Fibroblast of pulmonary artery (primary cell): ENCODE measurements at regions not wholly inside any gene's neighbourhood (a gene's known extent, or its start where the extent isn't known, plus 50 kb on each side); places are given as distances from the start of the nearest gene placed in this dataset.

ENCODE experiments used
- DNase-seq: peaks from one replicate; pipeline ENCODE4 v3.0.0-alpha.2; 2010; ENCODE audit warnings: low read depth
- H3K4me3 ChIP-seq: replicated peaks from 2 replicates; pipeline ENCODE4 v1.5.1; 2011; ENCODE audit warnings: low read depth, mild to moderate bottlenecking, control low read depth, low read length, moderate library complexity
- CTCF ChIP-seq: IDR thresholded peaks from 2 replicates; pipeline ENCODE4 v1.5.1; 2011; ENCODE audit warnings: mild to moderate bottlenecking, control low read depth, low read length, inconsistent platforms; ENCODE audit errors: missing control alignments

- DNase-seq: no peak
- no peak for TF ChIP-seq CTCF
- no peak overlapping the region for H3K4me3 ChIP-seq
Measured at GRCh38 chr13:111521030-111521429, 200.6 kb downstream of the TEX29 start.

GRCh38 chr13:111521691-111522229 lies 201.3 kb downstream of the TEX29 start:
- TF ChIP-seq CTCF: no peak
- no peak overlapping the region for H3K4me3 ChIP-seq
- DNase-seq: no peak

GRCh38 chr13:111525320-111526118 lies 205.1 kb downstream of the TEX29 start:
- H3K4me3 ChIP-seq: no peak overlapping the region
- TF ChIP-seq CTCF: no peak
- no peak for DNase-seq

- no peak for DNase-seq
- H3K4me3 ChIP-seq: no peak overlapping the region
- TF ChIP-seq CTCF: no peak
Measured at GRCh38 chr13:111526922-111527321, 206.5 kb downstream of the TEX29 start.

- no peak for DNase-seq
- no peak overlapping the region for H3K4me3 ChIP-seq
- no peak for TF ChIP-seq CTCF
Measured at GRCh38 chr13:111527614-111528229, 207.3 kb downstream of the TEX29 start.

GRCh38 chr13:111528513-111528912 lies 208.1 kb downstream of the TEX29 start:
- no peak overlapping the region for H3K4me3 ChIP-seq
- DNase-seq: no peak
- TF ChIP-seq CTCF: no peak
